ENCODE measurements at regions not wholly inside any gene's neighbourhood (a gene's known extent, or its start where the extent isn't known, plus 50 kb on each side); places are given as distances from the start of the nearest gene placed in this dataset.

- TF ChIP-seq CTCF (IDR thresholded peaks at IDR 0.05 in 8 of 11, conservative IDR thresholded peaks at IDR 0.05 in 3 of 11) (no peak), POLR2AphosphoS5 (IDR thresholded peaks at IDR 0.05) (no peak)
These were observed 231.3 kb upstream of the SLC30A5 start for GRCh38 chr5:68862560-68862959.
